ENCODE measurements at regions not wholly inside any gene's neighbourhood (a gene's known extent, or its start where the extent isn't known, plus 50 kb on each side); places are given as distances from the start of the nearest gene placed in this dataset.

GRCh38 chr4:83996254-83996653 lies 460.3 kb downstream of the GPAT3 start:
- H3K4me1 ChIP-seq = no peaks in the 10 kb centered on the region
- no peak for DNase-seq (ENCODE audit: low spot score)
- no peak overlapping the region for H3K27ac ChIP-seq
- no peaks in the 10 kb centered on the region for H3K36me3 ChIP-seq
- H3K4me3 ChIP-seq = no peak overlapping the region
- H3K9me3 ChIP-seq = no peaks in the 10 kb centered on the region
- no peaks in the 10 kb centered on the region for H3K27me3 ChIP-seq
- no peak for TF ChIP-seq CTCF (IDR thresholded peaks at IDR 0.05)

DNA sequence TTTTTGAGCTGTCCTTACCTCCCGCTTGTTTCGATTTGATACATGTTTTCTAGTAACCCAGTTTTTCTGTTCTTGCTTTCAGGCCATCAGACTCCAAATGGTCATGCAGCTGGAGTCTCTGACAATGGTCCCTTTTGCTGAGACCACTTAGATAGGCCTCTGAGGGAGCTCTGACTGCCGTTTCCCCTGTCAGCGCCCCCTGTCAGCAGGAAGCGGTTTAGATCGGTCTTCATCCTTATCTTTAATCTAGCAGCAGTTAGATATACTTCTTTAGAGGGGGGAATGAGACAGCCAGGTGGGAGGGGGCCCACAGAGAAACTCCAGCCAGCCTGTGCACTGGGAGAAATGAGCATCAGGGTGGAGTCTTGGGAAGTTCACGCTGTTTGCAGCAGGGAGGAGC lies 457.9 kb downstream of the GPAT3 start:
- H3K36me3 ChIP-seq = no peaks in the 10 kb centered on the region
- no peak for DNase-seq (ENCODE audit: low spot score)
- H3K9me3 ChIP-seq = no peaks in the 10 kb centered on the region
- H3K27ac ChIP-seq = no peak overlapping the region
- H3K4me3 ChIP-seq = no peak overlapping the region
- no peak for TF ChIP-seq CTCF (IDR thresholded peaks at IDR 0.05)
- no peaks in the 10 kb centered on the region for H3K27me3 ChIP-seq
- H3K4me1 ChIP-seq = no peaks in the 10 kb centered on the region

GRCh38 chr4:83989835-83990234 lies 453.9 kb downstream of the GPAT3 start:
- no peaks in the 10 kb centered on the region for H3K36me3 ChIP-seq
- no peak overlapping the region for H3K27ac ChIP-seq
- no peaks in the 10 kb centered on the region for H3K4me1 ChIP-seq
- H3K9me3 ChIP-seq = no peaks in the 10 kb centered on the region
- DNase-seq (ENCODE audit: low spot score) = no peak
- H3K27me3 ChIP-seq = no peaks in the 10 kb centered on the region
- no peak for TF ChIP-seq CTCF (IDR thresholded peaks at IDR 0.05)
- H3K4me3 ChIP-seq = no peak overlapping the region

- no peak for TF ChIP-seq CTCF (IDR thresholded peaks at IDR 0.05)
- DNase-seq (ENCODE audit: low spot score) = no peak
Observed at GRCh38 chr4:83981156-83981555, 445.2 kb downstream of the GPAT3 start.

GRCh38 chr4:83979773-83980172 lies 443.9 kb downstream of the GPAT3 start:
- no peak overlapping the region for H3K4me3 ChIP-seq
- no peak for TF ChIP-seq CTCF (IDR thresholded peaks at IDR 0.05)
- no peaks in the 10 kb centered on the region for H3K4me1 ChIP-seq
- H3K27me3 ChIP-seq = no peaks in the 10 kb centered on the region
- DNase-seq (ENCODE audit: low spot score) = no peak
- no peaks in the 10 kb centered on the region for H3K9me3 ChIP-seq
- no peaks in the 10 kb centered on the region for H3K36me3 ChIP-seq
- H3K27ac ChIP-seq = no peak overlapping the region

More at GRCh38 chr4:83981156-83981555, 445.2 kb downstream of the GPAT3 start:
- H3K4me3 ChIP-seq = no peak overlapping the region
- no peaks in the 10 kb centered on the region for H3K4me1 ChIP-seq
- no peaks in the 10 kb centered on the region for H3K9me3 ChIP-seq
- H3K36me3 ChIP-seq = no peaks in the 10 kb centered on the region
- H3K27ac ChIP-seq = no peak overlapping the region
- no peaks in the 10 kb centered on the region for H3K27me3 ChIP-seq

GRCh38 chr4:83974111-83974780 lies 438.3 kb downstream of the GPAT3 start:
- Histone ChIP-seq H3K4me1 (no peaks in the 10 kb centered on the region), H3K27me3 (no peaks in the 10 kb centered on the region), H3K4me3 (no peak overlapping the region), H3K9me3 (no peaks in the 10 kb centered on the region), H3K36me3 (no peaks in the 10 kb centered on the region), H3K27ac (no peak overlapping the region)
- DNase-seq (ENCODE audit: low spot score) = no peak
- TF ChIP-seq CTCF (IDR thresholded peaks at IDR 0.05) = no peak

All from right atrium auricular region (tissue), 2 donors.